ENCODE measurements at regions not wholly inside any gene's neighbourhood (a gene's known extent, or its start where the extent isn't known, plus 50 kb on each side); places are given as distances from the start of the nearest gene placed in this dataset.

DNA sequence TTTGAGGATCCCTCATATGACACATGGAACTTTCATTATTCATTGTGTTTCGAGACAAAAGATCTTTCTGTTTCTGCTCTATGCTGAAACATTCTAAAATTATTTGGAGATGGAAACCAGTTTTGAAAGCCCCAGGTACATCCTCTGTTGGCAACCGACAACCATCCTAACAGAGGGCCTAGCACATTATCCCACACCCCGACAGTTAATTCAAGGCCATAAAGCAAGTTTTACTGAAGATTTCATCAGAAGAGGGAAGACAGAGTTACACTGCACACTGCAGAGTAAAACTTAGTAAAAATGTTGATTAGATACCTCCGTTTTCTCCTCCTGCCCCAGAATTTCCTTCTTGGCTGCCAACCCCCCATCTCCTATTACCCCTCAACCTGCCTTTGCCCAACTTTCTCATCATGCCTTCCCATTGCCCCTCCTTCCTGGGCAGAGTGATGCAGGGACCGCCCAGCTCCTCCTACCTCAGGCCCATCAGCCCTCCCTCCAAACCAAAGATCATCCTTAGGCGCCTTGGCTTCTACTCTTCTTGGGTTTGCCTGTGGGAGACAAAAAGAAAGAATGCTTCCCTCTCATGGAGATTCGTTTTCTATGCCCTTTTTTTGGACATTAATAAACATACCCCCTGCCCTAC lies 52.9 kb upstream of the CITED4 start:
- DNase-seq = no peak

DNA sequence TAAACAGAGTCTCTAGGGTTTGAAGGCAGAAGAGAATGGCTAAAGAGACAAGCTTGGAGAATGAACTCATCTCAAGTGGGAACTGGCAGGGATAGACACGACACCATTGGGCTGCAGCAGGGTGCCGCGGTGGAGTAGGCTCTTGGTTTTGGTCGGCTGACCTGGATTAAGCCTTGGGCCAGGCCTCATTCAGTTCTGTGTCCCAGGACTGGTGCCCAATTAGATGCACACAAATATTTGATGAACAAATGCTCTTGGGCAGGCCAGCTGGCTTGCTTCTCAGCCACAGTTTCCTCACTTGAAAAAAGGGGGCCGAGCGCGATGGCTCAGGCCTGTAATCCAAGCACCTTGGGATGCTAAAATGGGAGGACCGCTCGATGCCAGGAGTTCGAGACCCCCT lies 53.4 kb upstream of the CITED4 start:
- DNase-seq = no peak

DNA sequence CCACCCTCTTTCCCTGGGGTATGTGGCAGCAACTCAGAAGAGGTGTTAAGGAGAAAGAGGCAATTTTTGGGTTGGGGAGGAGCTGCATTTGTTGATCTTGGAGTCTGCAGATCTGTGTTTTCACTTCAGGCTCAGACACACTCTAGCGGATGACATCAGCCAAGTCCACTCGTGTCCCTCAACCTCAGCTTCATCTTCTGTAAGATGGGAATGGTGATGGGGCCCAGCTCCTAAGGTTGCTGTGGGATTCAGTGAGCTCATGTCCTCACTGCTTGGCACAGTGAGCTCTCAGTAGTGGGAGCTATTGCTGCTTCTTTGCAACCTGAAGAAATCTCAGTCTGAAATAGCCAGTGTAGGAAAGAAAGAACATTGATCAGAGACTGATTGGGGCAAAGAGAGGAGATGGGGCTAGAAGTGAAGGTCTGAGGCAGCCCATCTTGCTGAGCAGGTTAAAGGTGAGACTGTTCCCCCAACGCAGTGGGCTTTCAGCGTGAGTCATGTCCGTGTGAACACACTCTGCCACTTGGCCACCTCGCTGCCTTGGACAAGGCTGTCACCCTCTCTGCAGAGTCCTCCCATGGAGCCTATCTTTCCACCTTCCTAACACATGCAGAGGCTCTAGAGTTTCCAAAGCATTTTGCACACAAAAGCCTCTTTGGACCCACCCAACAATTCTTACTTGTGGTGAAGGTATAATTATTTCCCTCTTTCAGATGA lies 56.0 kb upstream of the CITED4 start:
- no peak for DNase-seq

DNA sequence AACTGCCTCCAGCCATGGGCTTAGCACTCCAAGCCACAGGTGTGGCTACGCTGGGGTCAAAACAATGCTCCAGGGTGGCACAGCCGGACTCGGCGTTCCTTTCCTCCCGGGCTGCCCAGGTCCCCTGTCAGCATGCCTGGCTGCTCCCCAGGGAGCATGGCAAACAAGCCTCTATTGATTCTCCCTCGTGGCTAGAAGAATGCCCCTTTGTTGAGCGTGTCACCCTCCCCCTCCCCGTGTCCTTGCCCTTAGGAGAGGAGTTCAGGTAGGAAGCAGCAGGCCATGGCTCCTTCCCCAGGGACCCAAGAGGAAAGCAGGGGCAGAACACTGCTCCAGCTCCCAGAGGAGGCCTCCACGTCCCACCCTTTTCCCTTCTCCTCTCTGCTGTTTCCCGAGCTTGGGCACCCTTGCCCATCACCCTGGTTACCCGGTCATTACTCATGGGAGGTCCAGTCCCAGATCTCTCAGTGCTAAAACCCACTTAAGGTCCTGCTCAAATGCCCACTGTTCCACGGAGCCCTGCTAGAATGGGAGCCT lies 57.4 kb upstream of the CITED4 start:
- peak; percentile 49 for DNase-seq

DNA sequence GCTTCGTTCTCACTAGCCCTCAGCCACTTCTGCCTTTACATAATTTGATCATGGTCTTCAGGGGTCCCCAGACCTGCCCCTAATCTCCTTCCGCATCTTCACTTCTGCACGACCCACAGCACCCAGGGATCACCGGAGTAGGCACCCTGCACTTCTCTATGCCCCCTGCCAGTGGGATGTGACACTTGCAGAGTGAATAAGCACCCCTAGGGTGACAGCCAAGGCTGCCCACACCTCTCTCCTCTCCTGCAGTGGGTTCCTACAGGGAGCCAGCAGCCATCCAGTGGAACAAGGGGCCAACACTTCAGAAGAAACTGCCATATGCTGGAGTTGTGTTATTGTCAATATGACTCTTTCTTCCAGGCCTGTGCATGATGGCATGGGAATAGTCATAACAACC lies 58.0 kb upstream of the CTPS1 start:
- no peak for DNase-seq

DNA sequence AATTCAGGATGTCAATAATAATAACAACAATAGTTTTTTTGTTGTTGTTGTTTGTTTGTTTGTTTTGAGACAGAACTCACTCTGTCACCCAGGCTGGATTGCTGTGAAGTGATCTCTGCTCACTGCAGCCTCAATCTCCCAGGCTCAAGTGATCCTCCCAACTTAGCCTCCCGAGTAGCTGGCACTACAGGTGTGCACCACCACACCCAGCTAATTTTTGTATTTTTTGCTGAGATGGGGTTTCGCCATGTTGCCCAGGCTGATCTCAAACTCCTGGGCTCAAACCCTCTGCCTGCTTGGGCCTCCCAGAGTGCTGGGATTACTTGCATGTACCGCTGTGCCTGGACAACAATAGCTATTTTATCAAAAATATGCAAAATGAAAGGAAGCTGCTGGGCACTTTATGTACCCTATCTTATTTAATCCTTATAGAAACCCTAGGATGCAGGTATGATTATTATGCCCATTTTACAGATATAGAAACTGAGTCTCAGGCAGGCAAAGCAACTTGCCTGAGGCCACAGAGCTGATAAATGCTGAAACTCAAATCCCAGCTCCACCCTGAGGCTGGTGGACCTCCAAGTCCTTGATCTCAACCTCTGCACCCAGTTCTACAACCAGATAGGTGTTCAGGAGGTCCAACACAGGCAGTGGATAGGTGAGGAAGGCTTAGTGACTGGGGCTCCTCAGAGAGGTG lies 57.4 kb upstream of the CTPS1 start:
- DNase-seq = no peak

DNA sequence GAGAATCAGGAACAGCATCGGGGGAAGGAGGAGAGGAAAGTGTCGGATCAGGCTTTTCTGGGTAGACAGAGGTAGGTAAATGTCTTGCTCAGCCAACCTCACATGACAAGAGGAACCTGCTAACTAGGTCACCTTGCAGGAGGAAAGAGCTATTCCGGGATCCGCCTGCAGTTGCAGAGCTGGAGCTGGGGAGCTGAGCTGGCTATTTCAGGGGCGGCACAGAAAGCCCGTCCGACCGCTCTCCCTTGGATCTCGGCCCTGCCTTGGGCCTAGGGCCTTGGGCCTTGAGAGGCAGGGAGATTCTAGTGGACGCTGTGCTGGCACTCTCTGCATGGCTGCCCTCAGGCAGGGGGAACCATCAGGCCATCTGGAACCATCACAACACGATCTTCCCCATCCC lies 56.5 kb upstream of the CTPS1 start:
- DNase-seq = no peak

DNA sequence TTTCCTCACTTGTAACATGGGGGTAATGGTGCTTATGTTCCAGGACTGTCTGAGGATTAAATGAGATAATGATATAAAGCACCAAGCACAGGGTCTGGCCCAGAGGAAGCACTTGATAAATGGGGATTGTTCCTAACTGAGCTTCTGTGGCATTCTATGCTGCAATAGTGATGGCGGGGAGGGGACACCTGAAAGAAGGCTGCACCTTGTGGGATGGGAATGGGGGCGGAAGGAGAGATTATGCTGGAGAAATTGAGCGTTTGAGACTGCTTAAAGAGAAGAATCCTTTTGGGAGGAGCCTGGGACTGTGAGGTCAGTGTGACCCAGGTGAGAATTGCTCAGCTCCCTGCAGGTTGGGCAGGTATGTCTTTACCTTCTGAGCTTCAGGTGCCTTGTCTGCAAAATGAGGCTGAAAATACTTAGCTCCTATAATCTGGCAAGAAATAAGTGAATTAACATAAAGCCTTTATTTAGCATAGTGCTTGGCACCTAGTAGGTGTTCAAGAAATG lies 55.9 kb upstream of the CTPS1 start:
- DNase-seq = no peak

DNA sequence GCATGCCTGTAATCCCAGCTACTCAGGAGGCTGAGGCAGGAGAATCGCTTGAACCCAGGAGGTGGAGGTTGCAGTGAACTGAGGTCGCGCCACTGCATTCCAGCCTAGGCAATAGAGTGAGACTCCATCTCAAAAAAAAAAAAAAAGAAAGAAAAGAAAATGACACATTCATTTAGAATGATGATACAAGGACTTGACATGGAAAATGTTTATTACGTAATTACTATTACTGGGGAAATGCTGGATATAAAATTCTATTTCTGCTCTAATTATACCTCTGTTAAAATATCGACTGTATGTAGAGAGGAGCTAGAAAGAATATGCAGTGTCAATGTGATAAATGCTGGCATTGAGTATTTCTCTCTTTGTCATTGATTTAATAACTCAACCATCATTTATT lies 54.7 kb upstream of the CTPS1 start:
- no peak for DNase-seq

DNA sequence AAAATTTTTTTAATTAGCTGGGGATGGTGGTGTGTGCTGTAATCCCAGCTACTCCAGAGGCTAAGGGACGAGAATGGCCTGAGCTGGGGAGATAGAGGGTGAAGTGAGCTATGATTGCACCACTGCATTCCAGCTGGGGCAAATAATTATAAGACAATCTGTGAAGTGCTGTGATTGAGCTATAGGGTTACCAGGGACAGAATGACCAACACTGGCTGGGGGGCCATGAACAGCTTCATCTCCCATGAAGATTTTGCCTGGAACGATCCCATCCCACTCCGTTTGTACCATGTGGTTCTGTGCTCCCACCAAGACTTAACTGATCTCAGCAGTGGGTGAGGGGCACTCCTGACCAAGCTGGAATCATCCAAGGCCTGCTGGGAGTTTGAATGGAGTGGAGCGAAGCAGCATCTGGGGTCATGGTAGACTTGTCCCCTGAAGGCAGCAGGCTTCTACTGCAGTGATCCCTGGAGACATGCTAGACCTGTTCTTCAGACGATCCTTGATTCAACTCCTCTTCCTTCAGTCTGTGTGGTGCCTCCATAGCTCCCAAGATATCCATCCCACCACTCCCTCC lies 53.6 kb upstream of the CTPS1 start:
- no peak for DNase-seq

DNA sequence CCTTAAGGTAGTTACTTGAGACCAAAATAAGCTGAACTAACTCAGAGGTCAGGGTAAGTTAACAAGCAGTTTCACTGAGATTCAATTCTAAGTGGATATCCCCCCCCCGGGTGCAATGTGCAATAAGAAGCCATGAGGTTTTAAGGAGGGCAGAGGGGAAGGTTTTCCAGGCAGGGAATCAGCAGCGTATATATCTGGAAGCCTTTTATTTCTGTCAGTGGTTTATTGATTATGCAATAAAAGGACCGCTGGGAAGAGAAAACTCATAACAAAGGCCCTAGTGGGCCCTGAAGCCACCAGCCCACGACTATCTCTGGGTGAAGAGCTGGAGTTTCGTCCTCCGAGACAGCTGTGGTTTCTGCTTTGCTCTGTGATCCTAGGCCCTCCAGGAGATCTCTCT lies 53.1 kb upstream of the CTPS1 start:
- no peak for DNase-seq

DNA sequence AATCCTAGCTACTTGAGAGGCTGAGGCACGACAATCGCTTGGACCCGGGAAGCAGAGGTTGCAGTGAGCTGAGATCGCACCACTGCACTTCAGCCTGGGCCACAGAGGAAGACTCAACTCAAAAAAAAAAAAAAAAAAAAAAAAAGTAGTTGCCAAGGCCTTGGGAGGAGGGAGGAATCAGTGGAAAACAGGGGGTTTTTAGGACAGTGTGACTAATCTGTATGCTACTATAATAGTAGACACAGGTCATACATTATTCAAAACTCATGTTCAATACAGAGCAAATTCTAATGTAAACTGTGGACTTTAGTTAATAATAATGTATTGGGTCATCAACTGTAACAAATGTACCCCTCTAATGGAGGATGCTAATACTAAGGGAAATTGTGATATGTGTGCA lies 51.7 kb upstream of the CTPS1 start:
- no peak for DNase-seq

DNA sequence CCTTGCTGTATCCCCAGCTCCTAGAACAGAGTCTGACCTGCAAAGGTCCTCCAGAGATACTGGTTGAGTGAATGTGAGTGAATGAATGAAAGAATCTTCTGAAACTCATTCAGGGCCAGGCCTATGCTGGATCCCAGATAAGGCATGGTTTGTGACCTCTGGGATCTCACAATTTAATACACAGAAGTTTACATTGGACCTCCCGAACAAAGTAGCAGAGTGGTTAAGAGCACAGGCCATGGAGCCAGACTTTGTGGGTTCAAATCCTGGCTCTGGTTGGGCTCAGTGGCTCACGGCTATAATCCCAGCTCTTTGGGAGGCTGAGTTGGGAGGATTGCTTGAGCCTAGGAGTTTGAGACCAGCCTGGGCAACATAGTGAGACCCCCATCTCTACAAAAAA lies 50.8 kb upstream of the CTPS1 start:
- no peak for DNase-seq

DNA sequence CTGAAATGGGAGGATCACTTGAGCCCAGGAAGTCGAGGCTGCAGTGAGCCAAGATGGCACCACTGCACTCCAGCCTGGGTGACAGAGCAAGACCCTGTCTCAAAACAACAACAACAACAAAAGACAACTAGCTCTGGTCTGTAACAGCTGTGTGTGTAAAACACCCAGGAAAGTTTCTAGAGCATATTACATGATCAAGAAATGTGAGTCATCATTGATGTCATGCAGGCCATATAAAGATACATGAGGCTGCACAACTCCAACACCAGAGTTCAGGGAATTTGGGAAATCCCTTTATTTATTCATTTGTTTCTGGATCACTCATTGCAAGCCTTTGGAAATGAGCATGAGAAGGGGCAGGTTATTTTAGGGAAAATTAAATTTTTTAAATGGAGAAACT lies 50.3 kb upstream of the CTPS1 start:
- DNase-seq = no peak
